ENCODE measurements at regions not wholly inside any gene's neighbourhood (a gene's known extent, or its start where the extent isn't known, plus 50 kb on each side); places are given as distances from the start of the nearest gene placed in this dataset.

GRCh38 chr4:14879683-14880082 lies 122.6 kb upstream of the CPEB2 start:
- DNase-seq (ENCODE audit: low spot score): no peak
- 92% methylated on average over 7 of the region's 7 CpGs for WGBS

More at GRCh38 chr4:14879683-14880082, 122.6 kb upstream of the CPEB2 start:
- no peak for TF ChIP-seq SP1 (IDR thresholded peaks at IDR 0.05)
- no peak for TF ChIP-seq MAX (IDR thresholded peaks at IDR 0.05)
- no peak for TF ChIP-seq YY1 (IDR thresholded peaks at IDR 0.05)
- no peak for TF ChIP-seq CTCF (IDR thresholded peaks at IDR 0.05; ENCODE audit: low read depth, low read length, missing input control)
- TF ChIP-seq GABPA (IDR thresholded peaks at IDR 0.05 in 1 of 2, conservative IDR thresholded peaks at IDR 0.05 in 1 of 2): no peak
- TF ChIP-seq FOXA1 (IDR thresholded peaks at IDR 0.05): no peak
- TF ChIP-seq HNF4G (IDR thresholded peaks at IDR 0.05): no peak
- TF ChIP-seq FOXA2 (IDR thresholded peaks at IDR 0.05): no peak
- TF ChIP-seq RAD21 (IDR thresholded peaks at IDR 0.05): no peak
- no peak for TF ChIP-seq HNF4A (conservative IDR thresholded peaks at IDR 0.05)
- TF ChIP-seq RXRA (IDR thresholded peaks at IDR 0.05): no peak
- TF ChIP-seq NR2F2 (IDR thresholded peaks at IDR 0.05): no peak
- no peak for TF ChIP-seq ZBTB33 (IDR thresholded peaks at IDR 0.05)
- no peak for TF ChIP-seq EGR1 (IDR thresholded peaks at IDR 0.05; ENCODE audit: low read depth in 2 of 2)
- TF ChIP-seq ATF3 (IDR thresholded peaks at IDR 0.05): no peak
- TF ChIP-seq TAF1 (conservative IDR thresholded peaks at IDR 0.05): no peak
- TF ChIP-seq REST (IDR thresholded peaks at IDR 0.05): no peak
- no peak for TF ChIP-seq JUND (IDR thresholded peaks at IDR 0.05)
- H3K27me3 ChIP-seq (ENCODE audit: control insufficient read depth in 4 of 4, insufficient read depth in 4 of 4, low read length in 3 of 4): no peaks in the 10 kb centered on the region
- H3K4me1 ChIP-seq (ENCODE audit: control insufficient read depth in 4 of 4, insufficient read depth in 4 of 4, low read length in 3 of 4): peaks cover 0 to 12% (median 4%) of the 10 kb centered on the region in 4 donors
- no peaks in the 10 kb centered on the region for H3K36me3 ChIP-seq (ENCODE audit: control insufficient read depth in 4 of 4, insufficient read depth in 3 of 4, low read depth in 1 of 4, low read length in 3 of 4)
- H3K9ac ChIP-seq (ENCODE audit: low read depth in 1 of 2, low read length in 2 of 2): no peak overlapping the region
- no peak overlapping the region for H3K4me3 ChIP-seq (ENCODE audit: low read depth in 1 of 3, low read length in 3 of 3)
- H3K9me3 ChIP-seq (ENCODE audit: control insufficient read depth in 4 of 4, low read length in 3 of 4): no peaks in the 10 kb centered on the region
- H3K27ac ChIP-seq (ENCODE audit: low read depth in 1 of 2, low read length in 2 of 2): no peak overlapping the region

Measured in liver (tissue), 8 donors.